Cortex of kidney (tissue), 1 donor: ENCODE measurements at regions not wholly inside any gene's neighbourhood (a gene's known extent, or its start where the extent isn't known, plus 50 kb on each side); places are given as distances from the start of the nearest gene placed in this dataset.
"Not testable (repeated sequence)": the region's sequence is repeated elsewhere in the genome, so short reads cannot be mapped to it uniquely, and the experiment has no call there.

Experiments used
- DNase-seq: peaks from one replicate; lab custom pipeline; 2025; lab: John Stamatoyannopoulos, UW

DNA sequence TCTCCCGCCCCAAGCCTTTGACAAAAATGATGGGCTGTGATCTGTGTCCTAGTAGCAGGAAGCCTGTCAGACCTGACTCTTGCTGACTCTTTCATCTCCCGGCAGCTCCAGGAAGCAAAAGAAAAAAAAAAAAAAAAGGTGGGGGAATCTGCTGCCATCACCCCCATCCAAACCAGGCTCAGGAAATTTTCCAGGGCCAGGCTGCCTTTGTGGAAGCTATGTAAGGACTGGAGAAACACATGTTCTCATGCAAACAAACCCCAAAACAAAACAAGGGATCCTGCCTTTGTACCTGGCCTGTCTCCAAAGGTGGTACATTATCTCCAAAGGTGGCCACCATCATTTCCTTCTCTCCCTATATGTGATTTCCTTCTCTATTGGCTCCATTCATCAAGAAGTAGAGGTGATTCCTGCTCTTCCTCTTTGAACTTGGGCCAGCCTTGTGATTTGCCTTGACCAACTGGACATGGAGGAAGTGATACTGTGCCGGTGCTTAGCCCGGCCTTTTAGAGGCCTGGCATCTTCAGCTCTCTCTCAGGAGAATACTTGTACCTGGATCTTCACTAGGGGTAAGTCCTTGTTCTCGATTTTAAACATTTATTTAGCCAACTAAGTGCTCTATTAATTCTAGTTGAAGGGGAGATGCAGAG, 192.2 kb upstream of the SVIL start:
- no peak for DNase-seq

DNA sequence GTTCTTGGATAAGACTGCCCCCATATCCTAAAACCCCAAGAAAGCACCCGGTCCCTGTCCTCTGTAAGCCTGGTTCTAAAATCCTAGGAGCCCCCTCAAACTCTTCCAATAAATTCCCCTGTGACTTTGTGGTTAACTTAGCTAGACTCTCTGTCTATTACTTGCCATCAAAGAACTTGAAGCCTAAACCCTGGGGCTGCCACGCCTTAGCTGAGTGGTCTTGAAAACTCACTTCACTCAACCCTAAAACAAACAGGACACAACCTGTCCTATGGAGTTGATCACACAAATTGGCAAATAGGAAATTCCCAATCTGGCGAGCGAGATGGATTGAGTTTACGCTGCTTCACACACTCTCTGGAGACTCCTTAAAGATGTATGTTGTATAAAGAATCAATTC, 191.4 kb upstream of the SVIL start:
- DNase-seq, result no peak

- no peak for DNase-seq
Observed at GRCh38 chr10:29823553-29824080, 188.8 kb upstream of the SVIL start.

DNA sequence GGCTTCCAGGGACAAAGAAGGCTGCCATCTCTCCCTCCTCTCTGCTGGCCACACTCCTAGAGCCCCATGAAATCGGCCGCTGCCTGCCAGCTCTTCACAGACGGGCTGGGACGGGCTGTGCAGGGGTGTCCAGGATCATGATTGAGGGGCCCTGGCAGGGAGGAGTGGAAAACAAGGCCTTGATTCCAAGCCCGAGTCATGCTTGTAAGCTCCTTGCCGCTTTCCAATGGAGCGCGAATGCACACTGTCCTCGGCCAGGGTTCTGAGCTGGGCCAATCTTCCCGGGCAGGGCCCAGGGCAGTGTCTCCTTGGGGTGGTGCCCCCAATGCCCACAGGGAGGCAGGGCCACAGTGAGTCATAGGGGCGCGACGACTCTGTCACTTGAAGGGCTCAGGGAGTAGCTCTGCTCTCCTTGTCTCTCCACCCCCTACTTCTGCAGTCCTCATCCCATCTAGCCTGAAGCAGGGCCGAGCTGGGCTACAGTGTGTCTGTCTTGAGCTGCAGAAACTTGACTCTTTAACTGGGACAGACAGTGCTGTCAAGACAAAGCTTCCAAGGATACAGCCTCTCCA, 186.2 kb upstream of the SVIL start:
- DNase-seq, result no peak

DNA sequence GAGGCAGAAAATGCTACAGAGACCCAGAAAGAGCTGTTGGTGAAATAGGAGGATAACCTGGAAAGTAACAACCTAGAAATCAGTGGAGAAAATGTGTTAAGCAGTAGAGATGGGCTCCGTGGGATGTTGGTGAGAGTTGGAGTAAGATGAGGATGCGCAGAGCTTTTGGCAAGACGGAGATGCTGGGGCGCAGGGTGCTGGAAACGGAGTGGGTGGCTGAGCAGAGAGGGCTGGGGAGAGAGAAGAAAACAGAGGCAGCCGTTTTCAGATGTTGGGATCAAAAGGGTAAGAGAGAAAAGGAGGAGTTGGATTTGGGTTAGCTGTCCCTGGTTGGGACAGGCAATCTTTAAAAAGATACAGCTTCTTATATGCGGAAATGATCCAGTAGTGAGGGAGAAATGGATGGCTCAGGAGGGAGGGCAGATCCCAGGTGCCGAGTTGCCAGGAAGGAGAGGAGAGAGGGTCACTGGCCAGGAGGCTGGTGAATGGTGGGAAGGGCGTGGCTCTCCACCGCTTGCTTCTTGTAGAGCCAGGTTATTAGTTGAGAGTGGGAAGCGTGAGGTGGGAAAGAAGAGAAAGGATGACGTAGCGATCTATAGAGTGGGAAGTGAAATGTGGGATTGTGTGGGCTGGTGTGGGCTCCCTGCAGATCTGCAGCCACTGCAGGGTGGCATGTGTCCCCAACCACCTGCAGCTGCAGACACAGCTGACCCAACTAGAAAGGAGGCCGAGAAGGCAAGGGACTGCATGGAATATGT, 182.2 kb upstream of the SVIL start:
- DNase-seq, result no peak

DNA sequence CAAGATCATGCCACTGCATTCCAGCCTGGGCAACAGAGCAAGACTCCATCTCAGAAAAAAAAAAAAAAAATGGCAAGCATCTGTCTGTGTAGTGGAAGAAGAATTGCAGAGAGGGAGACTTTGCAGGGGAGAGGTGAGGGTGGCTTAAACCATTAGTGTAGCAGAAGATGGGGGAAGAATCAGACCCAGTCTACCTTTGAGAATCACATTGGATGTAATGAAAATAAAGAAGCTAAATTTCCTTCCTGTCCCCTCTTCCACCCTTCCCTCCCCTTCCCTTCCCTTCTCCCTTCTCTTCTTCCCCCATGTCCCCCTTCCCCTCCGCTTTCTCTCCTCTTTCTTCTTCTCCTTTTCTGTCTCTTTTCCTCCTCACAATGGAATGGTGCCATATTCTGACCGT, 180.8 kb upstream of the SVIL start:
- no peak for DNase-seq

- DNase-seq, result no peak
Observed at GRCh38 chr10:29811751-29812427, 177.1 kb upstream of the SVIL start.

GRCh38 chr10:29810816-29811215, 176.0 kb upstream of the SVIL start:
- no peak for DNase-seq

DNA sequence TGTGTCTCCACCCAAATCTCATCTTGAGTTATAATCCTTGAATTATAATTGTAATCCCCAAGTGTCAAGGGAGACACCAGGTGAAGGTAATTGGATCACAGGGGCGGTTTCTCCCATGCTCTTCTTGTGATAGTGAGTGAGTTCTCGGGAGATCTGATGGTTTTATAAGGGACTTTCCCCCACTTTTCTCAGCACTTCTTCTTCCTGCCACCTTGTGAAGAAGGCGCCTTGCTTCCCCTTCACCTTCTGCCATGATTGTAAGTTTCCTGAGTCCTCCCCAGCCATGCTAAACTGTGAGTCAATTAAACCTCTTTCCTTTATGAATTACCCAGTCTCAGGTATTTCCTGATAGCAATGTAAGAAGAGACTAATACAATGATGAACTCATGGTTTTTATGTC, 175.5 kb upstream of the SVIL start:
- DNase-seq, result not testable (repeated sequence)

DNA sequence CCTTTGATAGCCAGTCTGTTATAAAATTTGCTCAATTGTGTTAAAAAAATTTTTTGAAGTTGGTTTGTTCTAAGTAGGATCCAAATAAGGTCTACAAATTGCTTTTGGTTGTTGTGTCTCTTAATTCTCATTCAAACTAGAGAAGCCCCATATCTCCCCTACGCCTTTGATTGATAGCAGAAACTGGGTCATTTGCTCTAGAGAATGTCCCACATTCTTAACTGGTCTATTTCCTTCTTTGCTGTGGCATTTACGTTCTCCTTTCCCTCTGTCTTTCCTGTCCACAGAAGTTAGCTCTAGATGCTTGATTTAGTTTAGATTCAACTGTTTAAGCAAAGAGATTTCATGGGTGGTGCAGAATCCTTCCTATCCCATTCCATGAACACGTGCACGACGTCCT, 174.6 kb upstream of the SVIL start:
- no peak for DNase-seq

GRCh38 chr10:29807163-29807806, 172.5 kb upstream of the SVIL start:
- no peak for DNase-seq

DNA sequence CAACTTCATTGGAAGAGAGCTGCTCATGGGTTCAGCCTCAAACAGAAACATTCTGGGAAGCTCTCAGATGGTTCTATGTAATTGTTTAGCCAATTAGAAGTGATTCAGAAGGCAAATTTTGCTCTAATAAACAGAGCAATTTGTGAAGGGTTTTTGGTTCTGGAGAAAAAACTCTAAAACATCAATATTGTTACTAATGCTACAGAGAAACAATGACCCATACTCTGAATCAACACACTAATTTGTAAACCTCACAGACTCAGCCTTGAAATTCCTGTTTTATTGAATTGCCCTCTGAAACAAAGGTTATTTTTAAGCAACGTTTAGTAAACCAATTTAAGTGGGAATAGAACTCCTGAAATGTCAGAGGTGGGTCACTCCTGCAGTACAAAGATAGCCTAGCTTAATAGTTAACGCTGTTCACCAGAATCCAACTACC, 171.6 kb upstream of the SVIL start:
- DNase-seq, result no peak

GRCh38 chr10:29805134-29805723, 170.5 kb upstream of the SVIL start:
- no peak for DNase-seq

GRCh38 chr10:29804025-29804852, 169.5 kb upstream of the SVIL start:
- DNase-seq, result no peak

GRCh38 chr10:29802171-29802570, 167.4 kb upstream of the SVIL start:
- no peak for DNase-seq

GRCh38 chr10:29798921-29799690, 164.3 kb upstream of the SVIL start:
- no peak for DNase-seq

DNA sequence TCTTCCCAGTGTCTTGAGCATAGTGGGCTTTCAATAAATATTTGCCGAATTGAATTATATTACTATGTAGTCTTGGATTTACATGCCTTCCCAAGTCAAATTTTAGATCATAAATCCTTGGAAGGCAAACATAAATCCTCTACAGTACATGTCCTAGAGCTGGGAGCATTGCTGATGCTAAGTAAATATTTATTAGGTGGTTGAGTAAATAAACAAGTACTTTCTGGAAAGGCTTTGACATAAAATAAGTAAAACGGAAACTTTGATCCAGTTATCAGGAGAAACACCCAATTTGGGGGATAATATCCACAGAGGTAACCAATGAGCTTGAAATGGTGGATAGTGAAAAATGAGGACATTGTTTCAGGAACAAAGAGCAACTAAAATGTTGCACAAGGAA, 162.8 kb upstream of the SVIL start:
- no peak for DNase-seq

- DNase-seq, result no peak
Observed at GRCh38 chr10:29795850-29796249, 161.1 kb upstream of the SVIL start.

GRCh38 chr10:29794776-29795611, 160.2 kb upstream of the SVIL start:
- DNase-seq, result no peak
